PC-3 (cell line): ENCODE measurements at regions not wholly inside any gene's neighbourhood (a gene's known extent, or its start where the extent isn't known, plus 50 kb on each side); places are given as distances from the start of the nearest gene placed in this dataset.

Experiments
- ATAC-seq: fragments of 200-7000 bp; cut with Tn5 transposase; 2 replicates; pipeline ENCODE4 v1.9.1; 2020; ENCODE audit warnings: mild to moderate bottlenecking, moderate library complexity
- BruUV-seq: library from RNA; stranded (reverse); fragments of 400-500 nt; replicated peaks from 2 replicates; lab custom pipeline; 2021; lab: Mats Ljungman, UMichigan
- CTCF ChIA-PET: fragments of 300-600 bp; sonication (Branson Sonifier 250); formaldehyde crosslinking; loops from one replicate; lab custom pipeline; 2022; ENCODE audit warnings: antibody characterized with exemption; lab: Charles Lee
- POLR2A ChIA-PET: fragments of 300-600 bp; sonication (Branson Sonifier 250); formaldehyde crosslinking; loops from one replicate; lab custom pipeline; 2022; ENCODE audit warnings: antibody characterized with exemption; ENCODE audit not compliant: unreplicated experiment; lab: Charles Lee
- DNase-seq: peaks from one replicate; pipeline ENCODE4 v3.0.0-alpha.2; 2015
- H2AFZ ChIP-seq: fragments of 300-600 bp; sonication (generic); 2 replicates; pipeline ENCODE4 v1.6.0; 2016; ENCODE audit warnings: antibody characterized with exemption, low read length
- H3F3A ChIP-seq: fragments of 300-600 bp; sonication (generic); one replicate; pipeline ENCODE4 v1.6.0; 2017; ENCODE audit warnings: antibody characterized with exemption, low read length, control low read depth, mild to moderate bottlenecking; ENCODE audit not compliant: unreplicated experiment
- H3K27ac ChIP-seq: fragments of 300-600 bp; sonication (generic); 2 replicates; pipeline ENCODE4 v1.5.1; 2016; ENCODE audit warnings: mild to moderate bottlenecking, low read length
- H3K27me3 ChIP-seq: fragments of 300-600 bp; sonication (generic); 2 replicates; pipeline ENCODE4 v1.6.1; 2016; ENCODE audit warnings: low read length, mixed read lengths
- H3K36me3 ChIP-seq: fragments of 300-600 bp; sonication (generic); 2 replicates; pipeline ENCODE4 v1.6.1; 2016; ENCODE audit warnings: low read depth, mixed run types, low read length, mixed read lengths
- H3K4me1 ChIP-seq: fragments of 300-600 bp; sonication (generic); 2 replicates; pipeline ENCODE4 v1.5.1; 2016; ENCODE audit warnings: low read length; ENCODE audit not compliant: insufficient read depth
- H3K4me2 ChIP-seq: fragments of 300-600 bp; sonication (generic); 2 replicates; pipeline ENCODE4 v1.6.0; 2016; ENCODE audit warnings: low read length
- H3K4me3 ChIP-seq: fragments of 300-600 bp; sonication (generic); 2 replicates; pipeline ENCODE4 v1.5.1; 2016; ENCODE audit warnings: mild to moderate bottlenecking, low read length, mixed read lengths
- H3K79me2 ChIP-seq: fragments of 300-600 bp; sonication (generic); 2 replicates; pipeline ENCODE4 v1.6.1; 2017; ENCODE audit warnings: low read length, mixed read lengths
- H3K9ac ChIP-seq: fragments of 300-600 bp; sonication (generic); 2 replicates; pipeline ENCODE4 v1.6.0; 2016; ENCODE audit warnings: mild to moderate bottlenecking, low read length
- H3K9me2 ChIP-seq: fragments of 300-600 bp; sonication (generic); replicated peaks from 2 replicates; pipeline ENCODE4 v1.6.1; 2016; ENCODE audit warnings: mixed run types, low read length, mixed read lengths
- H3K9me3 ChIP-seq: fragments of 300-600 bp; sonication (generic); 2 replicates; pipeline ENCODE4 v1.6.1; 2016; ENCODE audit warnings: low read length, mixed read lengths
- H4K20me1 ChIP-seq: fragments of 300-600 bp; sonication (generic); 2 replicates; pipeline ENCODE4 v1.6.1; 2016; ENCODE audit warnings: low read length, mixed read lengths
- CTCF ChIP-seq: fragments of 300-600 bp; sonication (generic); conservative IDR thresholded peaks from 2 replicates; pipeline ENCODE4 v1.5.1; 2017; ENCODE audit warnings: antibody characterized with exemption, low read depth, mild to moderate bottlenecking, low read length
- EZH2 ChIP-seq: fragments of 300-600 bp; sonication (generic); IDR thresholded peaks from one replicate; pipeline ENCODE4 v1.6.1; 2017; ENCODE audit warnings: antibody characterized with exemption, mild to moderate bottlenecking, low read length; ENCODE audit not compliant: unreplicated experiment
- EZH2phosphoT487 ChIP-seq: fragments of 300-600 bp; sonication (generic); IDR thresholded peaks from 2 replicates; pipeline ENCODE4 v1.6.1; 2018; ENCODE audit warnings: mild to moderate bottlenecking, antibody characterized with exemption, low read length, borderline replicate concordance
- intact Hi-C: fragments of 100-400 bp; cut with micrococcal nuclease; formaldehyde crosslinking; loops from 2 replicates; pipeline ENCODE4 v1.9.0; 2023

- Histone ChIP-seq H3K9me3 (no peaks in the 10 kb centered on the region), H3K4me1 (no peaks in the 10 kb centered on the region), H2AFZ (no peak overlapping the region), H3K4me2 (no peak overlapping the region), H3K27ac (no peak overlapping the region), H4K20me1 (no peaks in the 10 kb centered on the region), H3K27me3 (no peaks in the 10 kb centered on the region), H3K4me3 (no peak overlapping the region), H3K79me2 (no peaks in the 10 kb centered on the region), H3F3A (no peaks in the 10 kb centered on the region), H3K9me2 (no peaks in the 10 kb centered on the region), H3K9ac (no peak overlapping the region), H3K36me3 (no peaks in the 10 kb centered on the region)
- no TSS peak for BruUV-seq
- POLR2A ChIA-PET, result no interaction called here
- no peak for DNase-seq
- intact Hi-C loops, result no loop called here
- ATAC-seq, result no peak
- TF ChIP-seq CTCF (no peak), EZH2phosphoT487 (no peak), EZH2 (no peak)
- CTCF ChIA-PET, result no interaction called here
These were observed 326.6 kb upstream of the POM121L12 start for GRCh38 chr7:52708846-52709245.

- Histone ChIP-seq H3K36me3 (no peaks in the 10 kb centered on the region), H3F3A (no peaks in the 10 kb centered on the region), H3K9me2 (no peaks in the 10 kb centered on the region), H3K4me2 (no peak overlapping the region), H4K20me1 (no peaks in the 10 kb centered on the region), H3K4me3 (no peak overlapping the region), H3K27ac (no peak overlapping the region), H3K9me3 (no peaks in the 10 kb centered on the region; the same call in 1 of the 2 replicates), H3K27me3 (no peaks in the 10 kb centered on the region), H3K79me2 (no peaks in the 10 kb centered on the region), H3K4me1 (no peaks in the 10 kb centered on the region), H3K9ac (no peak overlapping the region), H2AFZ (no peak overlapping the region)
- TF ChIP-seq EZH2 (no peak), CTCF (no peak), EZH2phosphoT487 (no peak)
- DNase-seq (peak; percentile 32), ATAC-seq (no peak)
- CTCF ChIA-PET, result no interaction called here
- POLR2A ChIA-PET, result no interaction called here
- no TSS peak for BruUV-seq
- intact Hi-C loops, result no loop called here
These were observed 329.7 kb upstream of the POM121L12 start for GRCh38 chr7:52705768-52706167.

- DNase-seq (no peak), ATAC-seq (no peak)
- Histone ChIP-seq H3K79me2 (no peaks in the 10 kb centered on the region), H3K27ac (no peak overlapping the region), H3K4me3 (no peak overlapping the region), H3K9ac (no peak overlapping the region), H2AFZ (no peak overlapping the region), H3K27me3 (no peaks in the 10 kb centered on the region), H3K36me3 (no peaks in the 10 kb centered on the region), H3K4me2 (no peak overlapping the region), H3K4me1 (no peaks in the 10 kb centered on the region), H3K9me2 (no peaks in the 10 kb centered on the region), H3F3A (no peaks in the 10 kb centered on the region), H3K9me3 (no peaks in the 10 kb centered on the region; the same call in 1 of the 2 replicates), H4K20me1 (no peaks in the 10 kb centered on the region)
- no TSS peak for BruUV-seq
- ChIA-PET POLR2A (no interaction called here), CTCF (no interaction called here)
- no peak for TF ChIP-seq EZH2phosphoT487
- no peak for TF ChIP-seq CTCF
- no peak for TF ChIP-seq EZH2
- intact Hi-C loops, result no loop called here
These were observed 335.1 kb upstream of the POM121L12 start for GRCh38 chr7:52700349-52700748.
